Ascending aorta (tissue), 2 donors: ENCODE measurements at regions not wholly inside any gene's neighbourhood (a gene's known extent, or its start where the extent isn't known, plus 50 kb on each side); places are given as distances from the start of the nearest gene placed in this dataset.

ENCODE experiments used
- DNase-seq, 2 donors: peaks; one replicate each; pipeline ENCODE4 v3.0.0-alpha.2; 2019; ENCODE audit warnings: low spot score in 2 of 2
- H3K27ac ChIP-seq, 2 donors: fragments of 200-600 bp; sonication (generic); one replicate each; pipeline ENCODE4 v1.5.1; 2016 to 2017; ENCODE audit warnings: mild to moderate bottlenecking in 1 of 2
- H3K27me3 ChIP-seq: fragments of 200-600 bp; sonication (generic); one replicate; pipeline ENCODE4 v1.5.1; 2017
- H3K36me3 ChIP-seq, 2 donors: fragments of 200-600 bp; sonication (generic); one replicate each; pipeline ENCODE4 v1.5.1; 2016
- H3K4me1 ChIP-seq, 2 donors: fragments of 200-600 bp; sonication (generic); one replicate each; pipeline ENCODE4 v1.5.1; 2016 to 2017; ENCODE audit warnings: mild to moderate bottlenecking in 1 of 2
- H3K4me3 ChIP-seq, 2 donors: fragments of 200-600 bp; sonication (generic); one replicate each; pipeline ENCODE4 v1.5.1; 2016 to 2017; ENCODE audit warnings: mild to moderate bottlenecking in 1 of 2
- H3K9me3 ChIP-seq, 2 donors: fragments of 200-600 bp; sonication (generic); one replicate each; pipeline ENCODE4 v1.5.1; 2016
- intact Hi-C: fragments of 100-400 bp; cut with DNase I; formaldehyde crosslinking; loops from one replicate; pipeline ENCODE4 v1.15.1; 2023
- TF ChIP-seq, protein P1 (sequence below), 3 experiments: fragments of 200-600 bp in 2 of 3; fragments of 450-650 bp in 1 of 3; sonication (generic) in 2 of 3; IDR thresholded peaks; one replicate each; pipeline ENCODE4 v1.5.1; 2016 to 2019; ENCODE audit warnings: antibody characterized with exemption in 3 of 3, mild to moderate bottlenecking in 1 of 3, moderate library complexity in 1 of 3

DNA sequence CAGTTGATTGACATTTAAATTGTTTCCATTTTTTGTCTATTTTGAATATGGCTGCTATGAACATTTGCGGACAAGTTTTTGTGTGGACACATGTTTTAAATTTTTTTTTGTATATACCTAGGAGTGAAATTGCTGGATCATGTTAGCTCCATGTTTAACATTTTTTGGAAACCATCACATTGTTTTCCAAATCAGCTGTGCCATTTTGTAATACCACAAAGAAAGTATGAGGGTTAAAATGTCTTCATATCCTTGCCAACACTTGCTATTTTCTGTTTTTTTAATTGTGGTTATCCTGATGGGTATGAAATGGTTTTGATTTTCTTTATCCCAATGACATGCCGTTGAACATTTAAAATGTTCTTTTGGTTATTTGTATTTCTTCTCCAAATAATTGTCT lies 52.1 kb downstream of the CARTPT start:
- H3K9me3 ChIP-seq = no peaks in the 10 kb centered on the region
- intact Hi-C loops = no loop called here
- DNase-seq = no peak
- TF ChIP-seq, protein P1, sequence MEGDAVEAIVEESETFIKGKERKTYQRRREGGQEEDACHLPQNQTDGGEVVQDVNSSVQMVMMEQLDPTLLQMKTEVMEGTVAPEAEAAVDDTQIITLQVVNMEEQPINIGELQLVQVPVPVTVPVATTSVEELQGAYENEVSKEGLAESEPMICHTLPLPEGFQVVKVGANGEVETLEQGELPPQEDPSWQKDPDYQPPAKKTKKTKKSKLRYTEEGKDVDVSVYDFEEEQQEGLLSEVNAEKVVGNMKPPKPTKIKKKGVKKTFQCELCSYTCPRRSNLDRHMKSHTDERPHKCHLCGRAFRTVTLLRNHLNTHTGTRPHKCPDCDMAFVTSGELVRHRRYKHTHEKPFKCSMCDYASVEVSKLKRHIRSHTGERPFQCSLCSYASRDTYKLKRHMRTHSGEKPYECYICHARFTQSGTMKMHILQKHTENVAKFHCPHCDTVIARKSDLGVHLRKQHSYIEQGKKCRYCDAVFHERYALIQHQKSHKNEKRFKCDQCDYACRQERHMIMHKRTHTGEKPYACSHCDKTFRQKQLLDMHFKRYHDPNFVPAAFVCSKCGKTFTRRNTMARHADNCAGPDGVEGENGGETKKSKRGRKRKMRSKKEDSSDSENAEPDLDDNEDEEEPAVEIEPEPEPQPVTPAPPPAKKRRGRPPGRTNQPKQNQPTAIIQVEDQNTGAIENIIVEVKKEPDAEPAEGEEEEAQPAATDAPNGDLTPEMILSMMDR (IDR thresholded peaks at IDR 0.05) = no peak
- H3K4me1 ChIP-seq = no peaks in the 10 kb centered on the region
- H3K27ac ChIP-seq = no peak overlapping the region
- no peak overlapping the region for H3K4me3 ChIP-seq
- H3K27me3 ChIP-seq = no peaks in the 10 kb centered on the region
- H3K36me3 ChIP-seq = no peaks in the 10 kb centered on the region

DNA sequence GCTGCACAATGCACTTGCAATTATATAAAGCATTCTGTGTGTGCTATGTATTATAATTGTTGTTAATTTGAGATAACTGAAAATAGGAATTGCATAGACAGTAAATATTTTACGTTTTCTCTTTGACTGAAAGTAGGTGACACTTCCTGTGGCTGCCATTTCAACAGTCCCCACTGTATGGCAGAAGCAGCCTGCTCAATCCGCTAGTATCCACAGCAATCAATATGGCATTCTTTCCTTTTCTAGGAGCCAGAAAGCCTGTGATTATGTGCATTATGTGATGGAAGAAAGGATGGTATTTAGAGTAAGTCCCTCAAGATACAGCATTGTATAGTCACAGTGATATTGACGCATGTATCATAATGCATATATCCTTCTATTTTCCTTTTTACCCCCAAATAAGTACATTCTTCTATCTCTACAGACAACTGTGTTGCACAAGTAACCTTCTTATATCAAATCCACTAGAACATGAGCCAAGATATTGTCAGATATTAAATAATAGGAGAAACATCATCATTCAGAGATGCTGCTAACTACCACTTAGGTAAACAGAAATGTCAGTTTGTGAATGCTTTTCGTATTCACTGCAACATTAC lies 59.7 kb downstream of the CARTPT start:
- no peaks in the 10 kb centered on the region for H3K27me3 ChIP-seq
- DNase-seq = no peak
- no peaks in the 10 kb centered on the region for H3K9me3 ChIP-seq
- no peak overlapping the region for H3K27ac ChIP-seq
- no peak overlapping the region for H3K4me3 ChIP-seq
- intact Hi-C loops = no loop called here
- H3K36me3 ChIP-seq = no peaks in the 10 kb centered on the region
- H3K4me1 ChIP-seq = peaks cover 3 to 6% of the 10 kb centered on the region in 2 donors
- TF ChIP-seq, protein P1 (IDR thresholded peaks at IDR 0.05) = peak in 2 of 3 experiments; percentile 24 to 47

DNA sequence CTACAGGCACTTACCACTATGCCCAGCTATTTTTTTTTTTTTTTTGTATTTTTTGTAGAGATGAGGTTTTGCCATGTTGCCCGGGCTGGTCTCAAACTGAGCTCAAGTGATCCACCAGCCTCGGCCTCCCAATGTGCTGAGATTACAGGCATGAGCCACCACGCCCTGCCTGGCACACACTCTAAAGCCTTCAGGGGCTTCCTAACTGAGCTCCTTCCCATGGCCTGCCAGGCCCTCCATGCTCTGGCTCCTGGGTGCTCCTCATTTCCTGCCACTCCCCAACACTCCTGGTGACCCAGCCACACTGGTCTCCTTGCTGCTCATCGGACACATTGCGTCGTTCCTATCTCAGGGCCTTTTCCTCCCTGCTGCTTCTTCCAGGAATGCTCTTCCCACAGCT lies 61.5 kb downstream of the CARTPT start:
- Histone ChIP-seq H3K9me3 (no peaks in the 10 kb centered on the region), H3K36me3 (no peaks in the 10 kb centered on the region), H3K27me3 (no peaks in the 10 kb centered on the region), H3K4me3 (no peak overlapping the region), H3K27ac (no peak overlapping the region), H3K4me1 (peaks cover 4 to 6% of the 10 kb centered on the region in 2 donors)
- peak in 1 of 2 donors; percentile 61 for DNase-seq
- TF ChIP-seq, protein P1 (IDR thresholded peaks at IDR 0.05) = no peak
- intact Hi-C loops = loop anchor here (5.0 to 10.0 kb wide), 3 partner anchors 102 to 424 kb away; no protein-coding TSS in a partner anchor

DNA sequence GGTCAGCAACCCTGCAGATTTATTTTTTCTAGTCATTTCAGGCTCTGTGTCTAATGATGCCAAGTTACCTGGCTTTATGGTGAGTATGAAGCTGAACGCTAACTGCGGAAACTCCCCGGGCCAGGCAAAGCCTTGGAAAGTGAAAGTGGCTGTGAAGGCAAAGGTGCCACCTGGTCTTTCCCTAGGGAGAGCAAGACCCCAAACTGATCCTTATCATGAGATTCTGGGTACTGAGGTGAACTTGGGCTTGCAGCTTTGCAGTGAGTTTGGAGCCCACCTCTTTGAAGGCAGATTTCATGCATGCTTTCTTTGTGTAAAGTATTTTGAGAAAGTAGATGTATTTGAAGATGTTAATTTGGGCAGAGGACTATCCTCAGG lies 63.3 kb downstream of the CARTPT start:
- Histone ChIP-seq H3K4me1 (peaks cover 9 to 10% of the 10 kb centered on the region in 2 donors), H3K27ac (peak overlapping the region; percentile 76 to 77), H3K36me3 (no peaks in the 10 kb centered on the region), H3K9me3 (no peaks in the 10 kb centered on the region), H3K4me3 (peak overlapping the region; percentile 41 to 49), H3K27me3 (no peaks in the 10 kb centered on the region)
- TF ChIP-seq, protein P1 (IDR thresholded peaks at IDR 0.05) = no peak
- no peak for DNase-seq
- intact Hi-C loops = loop anchor here (1.0 to 10.0 kb wide), 6 partner anchors 48 to 526 kb away; no protein-coding TSS in a partner anchor

DNA sequence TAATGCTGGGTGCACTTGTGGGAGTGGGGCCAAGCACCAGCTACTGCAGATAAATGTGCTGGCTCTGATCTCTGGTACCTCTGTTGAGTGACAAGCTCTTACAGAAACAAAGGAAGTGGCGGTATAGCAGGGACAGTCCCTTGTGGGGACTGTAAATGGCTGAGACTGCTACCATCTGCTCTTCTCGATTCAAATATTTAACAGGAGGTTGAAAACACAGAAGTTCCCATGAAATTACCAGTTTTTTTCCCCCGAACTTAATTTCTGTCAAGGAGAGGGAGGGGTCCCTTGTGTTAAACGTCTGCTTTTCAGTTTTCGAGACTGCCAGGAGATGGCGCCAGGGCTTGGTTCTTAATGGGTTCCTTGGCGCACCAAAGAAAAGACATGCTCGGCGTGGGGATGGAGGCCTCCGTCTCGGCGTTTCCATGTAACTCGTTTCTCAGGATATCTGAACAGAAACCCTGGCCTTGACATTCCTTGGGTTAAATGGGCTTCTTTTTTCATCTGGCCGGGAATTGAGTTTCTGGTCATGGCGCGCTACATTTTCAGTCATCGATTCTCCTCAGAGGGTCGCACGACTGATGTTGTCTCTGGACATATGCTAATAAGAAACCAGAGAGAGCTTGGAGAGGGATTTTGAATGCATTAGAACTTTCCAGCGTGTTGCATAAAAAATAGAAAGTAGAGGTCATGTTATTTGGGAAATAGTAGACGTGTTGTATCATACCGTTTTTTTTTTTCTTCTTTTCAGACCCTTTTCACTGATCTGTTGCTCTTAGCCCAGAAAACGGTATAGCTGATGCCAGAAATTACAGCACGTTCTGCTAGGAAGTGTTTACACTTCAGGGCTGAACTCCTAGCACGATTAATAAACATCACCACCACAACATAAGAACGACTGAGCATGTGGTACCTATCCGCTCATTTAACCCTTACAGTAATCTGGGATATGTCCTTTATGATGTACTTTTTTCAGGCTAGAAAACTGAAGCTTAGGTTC lies 64.0 kb downstream of the CARTPT start:
- Histone ChIP-seq H3K36me3 (no peaks in the 10 kb centered on the region), H3K9me3 (no peaks in the 10 kb centered on the region), H3K27ac (peak overlapping the region; percentile 76 to 77), H3K27me3 (no peaks in the 10 kb centered on the region), H3K4me3 (peak overlapping the region; percentile 41 to 49), H3K4me1 (peaks cover 9 to 10% of the 10 kb centered on the region in 2 donors)
- intact Hi-C loops = loop anchor here (1.0 to 10.0 kb wide), 7 partner anchors 48 to 525 kb away; no protein-coding TSS in a partner anchor
- peak; percentile 14 to 92 for DNase-seq
- TF ChIP-seq, protein P1 (IDR thresholded peaks at IDR 0.05) = peak; percentile 78 to 86 (median 81)
